ENCODE measurements at regions not wholly inside any gene's neighbourhood (a gene's known extent, or its start where the extent isn't known, plus 50 kb on each side); places are given as distances from the start of the nearest gene placed in this dataset.

- no peaks in the 10 kb centered on the region for H3K4me1 ChIP-seq
- no peak overlapping the region for H3K4me3 ChIP-seq
- no peak overlapping the region for H3K27ac ChIP-seq
- TF ChIP-seq, protein P1, sequence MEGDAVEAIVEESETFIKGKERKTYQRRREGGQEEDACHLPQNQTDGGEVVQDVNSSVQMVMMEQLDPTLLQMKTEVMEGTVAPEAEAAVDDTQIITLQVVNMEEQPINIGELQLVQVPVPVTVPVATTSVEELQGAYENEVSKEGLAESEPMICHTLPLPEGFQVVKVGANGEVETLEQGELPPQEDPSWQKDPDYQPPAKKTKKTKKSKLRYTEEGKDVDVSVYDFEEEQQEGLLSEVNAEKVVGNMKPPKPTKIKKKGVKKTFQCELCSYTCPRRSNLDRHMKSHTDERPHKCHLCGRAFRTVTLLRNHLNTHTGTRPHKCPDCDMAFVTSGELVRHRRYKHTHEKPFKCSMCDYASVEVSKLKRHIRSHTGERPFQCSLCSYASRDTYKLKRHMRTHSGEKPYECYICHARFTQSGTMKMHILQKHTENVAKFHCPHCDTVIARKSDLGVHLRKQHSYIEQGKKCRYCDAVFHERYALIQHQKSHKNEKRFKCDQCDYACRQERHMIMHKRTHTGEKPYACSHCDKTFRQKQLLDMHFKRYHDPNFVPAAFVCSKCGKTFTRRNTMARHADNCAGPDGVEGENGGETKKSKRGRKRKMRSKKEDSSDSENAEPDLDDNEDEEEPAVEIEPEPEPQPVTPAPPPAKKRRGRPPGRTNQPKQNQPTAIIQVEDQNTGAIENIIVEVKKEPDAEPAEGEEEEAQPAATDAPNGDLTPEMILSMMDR (IDR thresholded peaks at IDR 0.05): no peak
- no peak for TF ChIP-seq POLR2AphosphoS5 (IDR thresholded peaks at IDR 0.05; ENCODE audit: insufficient read depth in 1 of 2, low read depth in 1 of 2)
- no peak for TF ChIP-seq POLR2A (IDR thresholded peaks at IDR 0.05)
- no peak for DNase-seq (ENCODE audit: extremely low spot score in 2 of 2)
- H3K27me3 ChIP-seq: no peaks in the 10 kb centered on the region
- no peaks in the 10 kb centered on the region for H3K9me3 ChIP-seq
- intact Hi-C loops (cut with DNase I): no loop called here
- no peaks in the 10 kb centered on the region for H3K36me3 ChIP-seq
Observed at GRCh38 chr1:116454940-116455339, 81.9 kb downstream of the ATP1A1 start.

DNA sequence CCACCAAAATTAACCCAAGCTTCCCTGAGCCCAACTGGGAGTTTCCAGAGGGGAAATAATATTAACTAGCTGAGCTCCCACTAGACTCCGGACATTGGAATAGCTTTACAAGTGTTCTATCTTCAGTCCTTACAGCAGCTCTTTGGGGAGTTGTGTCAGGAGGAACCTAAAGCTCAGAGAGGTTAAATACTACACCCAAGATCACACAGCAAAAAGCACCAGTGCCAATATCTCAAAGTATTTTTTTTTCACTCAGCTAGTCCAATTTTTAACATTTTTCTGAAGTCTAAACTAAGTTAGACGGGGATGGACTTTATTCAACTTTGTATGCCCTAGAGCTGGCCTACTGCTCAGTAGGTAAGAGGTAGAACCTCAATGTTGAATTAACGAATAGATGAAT is 82.5 kb downstream of the ATP1A1 start:
- DNase-seq (ENCODE audit: extremely low spot score in 2 of 2): no peak
- Histone ChIP-seq H3K36me3 (no peaks in the 10 kb centered on the region), H3K4me1 (no peaks in the 10 kb centered on the region), H3K27me3 (no peaks in the 10 kb centered on the region), H3K9me3 (no peaks in the 10 kb centered on the region), H3K4me3 (no peak overlapping the region), H3K27ac (no peak overlapping the region)
- intact Hi-C loops (cut with DNase I): no loop called here
- TF ChIP-seq, protein P1 (IDR thresholded peaks at IDR 0.05): no peak
- TF ChIP-seq POLR2A (IDR thresholded peaks at IDR 0.05) (no peak), POLR2AphosphoS5 (IDR thresholded peaks at IDR 0.05; ENCODE audit: insufficient read depth in 1 of 2, low read depth in 1 of 2) (no peak)

DNA sequence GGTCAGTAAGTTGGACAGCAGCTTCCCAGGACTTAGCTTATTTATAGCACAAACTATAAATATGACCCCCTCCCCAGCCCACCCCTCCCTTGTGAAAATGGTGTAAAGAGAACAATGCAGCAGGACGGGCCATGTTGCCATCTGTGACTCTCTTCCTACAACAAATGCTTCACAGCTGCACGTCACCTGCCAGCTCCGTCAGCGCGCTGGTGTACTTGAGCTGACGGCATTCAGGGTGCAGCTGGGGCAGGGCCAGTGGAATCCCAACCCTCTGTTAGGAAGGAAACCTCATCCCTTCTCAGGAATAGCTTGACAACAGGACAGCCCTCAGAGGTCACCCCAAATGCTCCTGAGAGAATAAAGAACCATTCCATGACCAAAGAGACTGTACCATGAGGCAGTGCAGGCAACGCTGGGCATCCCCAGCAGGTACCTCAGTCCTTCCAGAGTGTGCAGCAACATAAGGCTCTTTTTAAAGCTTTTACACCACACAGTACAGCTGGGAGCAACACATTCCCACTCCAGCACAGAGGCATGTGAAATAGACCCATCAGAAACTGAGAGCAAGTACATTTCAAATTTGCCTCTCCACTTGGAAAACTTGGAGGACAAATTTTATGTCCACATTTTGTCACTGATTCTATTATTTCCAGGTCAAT is 85.0 kb downstream of the ATP1A1 start:
- Histone ChIP-seq H3K27me3 (no peaks in the 10 kb centered on the region), H3K4me3 (no peak overlapping the region), H3K4me1 (no peaks in the 10 kb centered on the region), H3K27ac (no peak overlapping the region), H3K36me3 (no peaks in the 10 kb centered on the region), H3K9me3 (no peaks in the 10 kb centered on the region)
- intact Hi-C loops (cut with DNase I): no loop called here
- TF ChIP-seq, protein P1 (IDR thresholded peaks at IDR 0.05): no peak
- DNase-seq (ENCODE audit: extremely low spot score in 2 of 2): no peak

DNA sequence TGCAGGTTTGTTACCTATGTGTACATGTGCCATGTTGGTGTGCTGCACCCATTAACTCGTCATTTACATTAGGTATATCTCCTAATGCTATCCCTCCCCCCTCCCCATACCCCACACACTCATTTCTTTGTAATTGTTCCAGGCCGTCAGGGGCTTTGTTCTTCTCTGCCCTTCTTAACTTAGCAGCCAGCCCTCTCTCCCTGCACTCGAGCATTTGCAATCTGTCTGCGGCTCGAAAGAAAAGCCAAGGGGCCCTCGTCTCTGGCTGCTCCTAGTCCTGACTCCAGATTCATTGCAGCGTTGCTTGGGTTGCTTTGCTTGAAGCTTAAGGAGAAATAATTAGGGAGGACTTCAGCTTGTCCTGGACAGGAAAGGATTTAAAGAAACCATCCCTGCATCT is 85.7 kb downstream of the ATP1A1 start:
- Histone ChIP-seq H3K9me3 (no peaks in the 10 kb centered on the region), H3K27ac (no peak overlapping the region), H3K4me1 (no peaks in the 10 kb centered on the region), H3K27me3 (no peaks in the 10 kb centered on the region), H3K36me3 (no peaks in the 10 kb centered on the region), H3K4me3 (no peak overlapping the region)
- TF ChIP-seq, protein P1 (IDR thresholded peaks at IDR 0.05): no peak
- TF ChIP-seq POLR2AphosphoS5 (IDR thresholded peaks at IDR 0.05; ENCODE audit: insufficient read depth in 1 of 2, low read depth in 1 of 2) (no peak), POLR2A (IDR thresholded peaks at IDR 0.05) (no peak)
- intact Hi-C loops (cut with DNase I): no loop called here
- no peak for DNase-seq (ENCODE audit: extremely low spot score in 2 of 2)

GRCh38 chr1:116460261-116460660 is 87.2 kb downstream of the ATP1A1 start:
- intact Hi-C loops (cut with DNase I): no loop called here
- Histone ChIP-seq H3K36me3 (no peaks in the 10 kb centered on the region), H3K27ac (no peak overlapping the region), H3K27me3 (no peaks in the 10 kb centered on the region), H3K9me3 (no peaks in the 10 kb centered on the region), H3K4me1 (no peaks in the 10 kb centered on the region), H3K4me3 (no peak overlapping the region)
- DNase-seq (ENCODE audit: extremely low spot score in 2 of 2): no peak
- TF ChIP-seq POLR2AphosphoS5 (IDR thresholded peaks at IDR 0.05; ENCODE audit: insufficient read depth in 1 of 2, low read depth in 1 of 2) (no peak), POLR2A (IDR thresholded peaks at IDR 0.05) (no peak)
- TF ChIP-seq, protein P1 (IDR thresholded peaks at IDR 0.05): no peak
